ENCODE measurements at regions not wholly inside any gene's neighbourhood (a gene's known extent, or its start where the extent isn't known, plus 50 kb on each side); places are given as distances from the start of the nearest gene placed in this dataset.

DNA sequence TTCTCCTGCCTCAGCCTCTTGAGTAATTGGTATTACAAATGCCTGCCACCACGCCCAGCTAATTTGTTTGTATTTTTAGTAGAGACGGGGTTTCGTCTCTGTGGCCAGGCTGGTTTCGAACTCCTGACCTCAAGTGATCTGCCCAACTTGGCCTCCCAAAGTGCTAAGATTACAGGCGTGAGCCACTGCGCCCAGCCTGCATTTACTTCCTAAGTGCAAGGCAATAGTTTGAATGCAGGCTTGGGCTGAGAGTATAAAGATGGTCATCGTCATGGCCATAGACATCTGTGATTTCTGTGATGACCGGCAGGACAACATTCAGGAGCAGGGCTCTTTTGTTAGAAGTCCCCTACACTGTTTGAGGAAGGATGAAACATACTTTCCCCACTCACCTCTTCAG is 393.9 kb upstream of the SHH start:
- no peaks in the 10 kb centered on the region for H3K4me1 Mint-ChIP-seq

DNA sequence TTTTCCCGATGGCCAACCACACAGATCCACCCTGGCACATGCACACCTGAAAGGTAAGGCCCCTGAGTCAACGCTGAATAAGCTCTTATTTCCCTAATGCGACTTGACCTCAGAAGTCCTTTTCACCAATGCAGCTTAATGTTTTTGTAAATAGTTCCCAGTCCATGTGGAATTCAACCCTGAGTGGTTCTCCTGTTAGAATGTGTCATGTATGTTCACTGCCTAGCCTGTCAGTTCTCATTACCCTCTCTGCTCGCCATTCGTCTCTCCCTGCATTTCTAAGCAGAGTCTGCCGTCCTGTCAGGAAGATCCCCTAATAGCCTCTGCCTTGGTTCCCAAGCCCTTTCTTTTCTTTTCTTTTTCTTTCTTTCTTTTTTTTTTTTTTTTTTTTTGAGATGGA is 392.6 kb upstream of the SHH start:
- Mint-ChIP-seq H3K27ac (no peak overlapping the region), H3K4me3 (no peak overlapping the region), H3K4me1 (no peaks in the 10 kb centered on the region), H3K27me3 (peaks cover 3% of the 10 kb centered on the region), H3K9me3 (no peaks in the 10 kb centered on the region), H3K36me3 (ENCODE audit: low read depth) (no peaks in the 10 kb centered on the region)
- no peak for ATAC-seq (replicated peaks)

More for the DNA sequence above, 393.9 kb upstream of the SHH start:
- Mint-ChIP-seq H3K27me3 (no peaks in the 10 kb centered on the region), H3K9me3 (no peaks in the 10 kb centered on the region), H3K4me3 (no peak overlapping the region), H3K36me3 (ENCODE audit: low read depth) (no peaks in the 10 kb centered on the region), H3K27ac (no peak overlapping the region)
- ATAC-seq (replicated peaks): no peak

GRCh38 chr7:156203923-156204322 is 391.7 kb upstream of the SHH start:
- Mint-ChIP-seq H3K4me1 (no peaks in the 10 kb centered on the region), H3K27ac (no peak overlapping the region), H3K27me3 (peaks cover 3% of the 10 kb centered on the region), H3K36me3 (ENCODE audit: low read depth) (no peaks in the 10 kb centered on the region), H3K4me3 (no peak overlapping the region), H3K9me3 (no peaks in the 10 kb centered on the region)
- ATAC-seq (replicated peaks): no peak

GRCh38 chr7:156198277-156198676 is 386.0 kb upstream of the SHH start:
- H3K9me3 Mint-ChIP-seq: no peaks in the 10 kb centered on the region
- H3K36me3 Mint-ChIP-seq (ENCODE audit: low read depth): no peaks in the 10 kb centered on the region

GRCh38 chr7:156196649-156197048 is 384.4 kb upstream of the SHH start:
- no peak overlapping the region for H3K4me3 Mint-ChIP-seq
- no peaks in the 10 kb centered on the region for H3K4me1 Mint-ChIP-seq
- H3K27ac Mint-ChIP-seq: no peak overlapping the region
- H3K36me3 Mint-ChIP-seq (ENCODE audit: low read depth): no peaks in the 10 kb centered on the region
- H3K9me3 Mint-ChIP-seq: no peaks in the 10 kb centered on the region
- peaks cover 12% of the 10 kb centered on the region for H3K27me3 Mint-ChIP-seq
- no peak for ATAC-seq (replicated peaks)

More at GRCh38 chr7:156198277-156198676, 386.0 kb upstream of the SHH start:
- Mint-ChIP-seq H3K4me1 (no peaks in the 10 kb centered on the region), H3K27ac (no peak overlapping the region), H3K4me3 (no peak overlapping the region), H3K27me3 (peaks cover 8% of the 10 kb centered on the region)
- ATAC-seq (replicated peaks): no peak

DNA sequence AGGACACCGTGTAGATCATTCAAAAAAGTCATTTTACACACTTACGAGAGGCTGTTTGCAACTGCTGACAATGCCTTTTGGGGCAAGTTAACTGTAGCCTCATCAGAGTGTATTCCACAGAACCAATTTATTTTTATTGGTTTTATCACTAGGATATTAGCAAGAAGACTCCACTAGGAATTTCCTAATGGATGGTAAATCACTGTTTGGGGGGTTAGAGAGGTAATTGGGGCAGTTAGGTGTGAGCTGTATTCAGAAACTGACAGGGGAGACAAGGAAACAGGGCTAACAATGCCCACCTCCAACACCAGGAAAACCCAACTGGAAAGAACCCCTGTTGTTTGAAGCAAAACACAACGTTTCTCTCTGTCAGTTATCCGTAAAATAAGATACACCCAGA is 383.0 kb upstream of the SHH start:
- no peaks in the 10 kb centered on the region for H3K9me3 Mint-ChIP-seq
- no peaks in the 10 kb centered on the region for H3K4me1 Mint-ChIP-seq
- no peak overlapping the region for H3K4me3 Mint-ChIP-seq
- no peak for ATAC-seq (replicated peaks)
- no peaks in the 10 kb centered on the region for H3K36me3 Mint-ChIP-seq (ENCODE audit: low read depth)
- H3K27ac Mint-ChIP-seq: no peak overlapping the region
- peaks cover 11% of the 10 kb centered on the region for H3K27me3 Mint-ChIP-seq

DNA sequence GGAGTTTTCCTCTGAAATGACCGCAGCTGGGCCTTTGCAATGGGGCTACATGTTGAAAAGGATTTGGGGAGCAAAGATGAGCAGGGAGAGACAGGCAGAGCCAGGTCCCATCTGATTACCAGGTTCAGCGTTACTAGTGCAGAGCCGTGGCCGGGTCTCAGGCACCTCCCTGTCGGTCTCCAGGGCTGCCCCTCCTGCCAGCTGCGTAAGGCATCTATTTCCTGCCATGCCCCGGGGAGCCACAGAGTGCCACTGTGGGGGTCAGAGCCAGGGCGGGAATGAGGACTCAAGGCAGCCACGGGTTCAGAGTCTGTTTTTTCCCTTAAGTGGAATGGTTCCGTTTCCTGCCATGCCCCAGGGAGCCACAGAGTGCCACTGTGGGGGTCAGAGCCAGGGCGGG is 382.6 kb upstream of the SHH start:
- no peaks in the 10 kb centered on the region for H3K36me3 Mint-ChIP-seq (ENCODE audit: low read depth)

DNA sequence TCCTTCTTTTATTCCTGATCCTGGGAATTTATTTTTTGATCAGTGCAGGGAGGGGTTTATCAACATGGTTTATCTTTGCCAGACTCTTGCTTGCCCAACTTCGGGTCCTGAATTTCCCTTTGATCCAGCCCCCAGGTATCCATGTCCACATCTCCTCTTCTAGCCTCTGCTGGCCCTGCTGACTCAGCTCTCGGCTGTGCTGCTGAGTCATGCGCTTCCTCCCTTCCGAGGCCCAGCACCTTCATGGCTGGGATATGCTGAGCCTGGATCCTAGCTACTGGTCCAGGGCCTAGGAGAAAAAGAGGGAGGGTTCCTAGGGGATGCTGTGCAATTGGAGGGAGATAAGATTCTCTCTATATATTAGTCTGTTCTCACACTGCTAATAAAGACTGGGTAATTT is 380.7 kb upstream of the SHH start:
- Mint-ChIP-seq H3K36me3 (ENCODE audit: low read depth) (no peaks in the 10 kb centered on the region), H3K27ac (no peak overlapping the region), H3K9me3 (no peaks in the 10 kb centered on the region), H3K27me3 (peaks cover 9% of the 10 kb centered on the region), H3K4me3 (no peak overlapping the region), H3K4me1 (no peaks in the 10 kb centered on the region)
- ATAC-seq (replicated peaks): no peak

More for the DNA sequence above, 382.6 kb upstream of the SHH start:
- no peaks in the 10 kb centered on the region for H3K4me1 Mint-ChIP-seq
- ATAC-seq (replicated peaks): no peak
- H3K4me3 Mint-ChIP-seq: no peak overlapping the region
- no peaks in the 10 kb centered on the region for H3K9me3 Mint-ChIP-seq
- H3K27me3 Mint-ChIP-seq: peaks cover 9% of the 10 kb centered on the region
- H3K27ac Mint-ChIP-seq: no peak overlapping the region

GRCh38 chr7:156191090-156191489 is 378.8 kb upstream of the SHH start:
- peaks cover 6% of the 10 kb centered on the region for H3K9me3 Mint-ChIP-seq
- no peaks in the 10 kb centered on the region for H3K36me3 Mint-ChIP-seq (ENCODE audit: low read depth)
- H3K27ac Mint-ChIP-seq: no peak overlapping the region
- H3K4me3 Mint-ChIP-seq: no peak overlapping the region
- no peaks in the 10 kb centered on the region for H3K4me1 Mint-ChIP-seq
- no peak for ATAC-seq (replicated peaks)
- peaks cover 11% of the 10 kb centered on the region for H3K27me3 Mint-ChIP-seq

DNA sequence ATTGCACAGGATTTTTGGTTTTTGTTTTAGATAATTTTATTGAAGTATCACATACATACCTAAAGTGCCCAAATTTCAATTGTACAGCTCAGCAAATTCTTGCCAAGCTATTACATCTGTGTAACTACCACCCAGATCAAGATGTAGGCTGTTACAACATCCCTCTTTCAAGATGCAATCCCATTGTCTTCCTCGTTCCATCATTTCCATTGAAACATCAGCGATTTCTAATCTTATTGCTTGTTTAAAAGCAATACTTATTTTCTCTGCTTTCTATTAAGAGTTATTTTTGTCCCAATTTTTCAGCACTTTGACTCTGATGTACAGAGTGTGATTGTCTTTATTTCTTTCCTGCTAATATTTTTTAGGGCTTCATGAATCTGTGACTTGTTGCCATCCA is 372.8 kb upstream of the SHH start:
- Mint-ChIP-seq H3K36me3 (ENCODE audit: low read depth) (no peaks in the 10 kb centered on the region), H3K27ac (no peak overlapping the region), H3K9me3 (peaks cover 15% of the 10 kb centered on the region), H3K4me3 (no peak overlapping the region), H3K4me1 (no peaks in the 10 kb centered on the region), H3K27me3 (peaks cover 14% of the 10 kb centered on the region)
- no peak for ATAC-seq (replicated peaks)

- Mint-ChIP-seq H3K4me3 (no peak overlapping the region), H3K27me3 (peaks cover 16% of the 10 kb centered on the region), H3K4me1 (no peaks in the 10 kb centered on the region), H3K36me3 (ENCODE audit: low read depth) (no peaks in the 10 kb centered on the region), H3K9me3 (peaks cover 15% of the 10 kb centered on the region), H3K27ac (no peak overlapping the region)
- ATAC-seq (replicated peaks): no peak
These were observed 371.9 kb upstream of the SHH start for GRCh38 chr7:156184164-156184563.

GRCh38 chr7:156180451-156181229 is 368.4 kb upstream of the SHH start:
- no peak for ATAC-seq (replicated peaks)
- Mint-ChIP-seq H3K27me3 (peaks cover 12% of the 10 kb centered on the region), H3K9me3 (peaks cover 6% of the 10 kb centered on the region), H3K36me3 (ENCODE audit: low read depth) (no peaks in the 10 kb centered on the region), H3K27ac (no peak overlapping the region), H3K4me3 (no peak overlapping the region), H3K4me1 (no peaks in the 10 kb centered on the region)

GRCh38 chr7:156179872-156180390 is 367.7 kb upstream of the SHH start:
- Mint-ChIP-seq H3K27me3 (peaks cover 8% of the 10 kb centered on the region), H3K9me3 (no peaks in the 10 kb centered on the region)

DNA sequence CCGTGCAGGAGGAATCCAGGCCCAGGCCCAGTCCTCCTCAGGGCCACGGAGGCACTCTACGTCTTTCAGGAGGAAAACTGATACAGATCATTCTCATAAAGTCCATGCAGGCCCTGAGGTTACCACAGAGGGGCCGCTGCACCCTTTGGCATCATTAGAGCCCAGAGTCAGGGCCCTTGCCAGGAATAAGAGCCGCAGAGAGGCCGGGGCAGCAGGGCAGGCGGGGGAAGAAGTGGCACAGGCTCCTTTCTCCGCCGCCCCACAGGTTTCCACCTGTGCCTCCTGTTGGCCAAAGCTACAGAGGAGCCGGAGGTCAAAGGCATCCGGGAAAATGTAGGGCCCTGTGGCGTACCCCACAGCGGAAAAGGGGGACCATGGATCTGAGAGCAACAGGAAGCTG is 366.6 kb upstream of the SHH start:
- Mint-ChIP-seq H3K9me3 (no peaks in the 10 kb centered on the region), H3K4me1 (no peaks in the 10 kb centered on the region), H3K36me3 (ENCODE audit: low read depth) (no peaks in the 10 kb centered on the region), H3K27ac (no peak overlapping the region), H3K4me3 (no peak overlapping the region), H3K27me3 (peaks cover 8% of the 10 kb centered on the region)
- ATAC-seq (replicated peaks): no peak

More at GRCh38 chr7:156179872-156180390, 367.7 kb upstream of the SHH start:
- no peaks in the 10 kb centered on the region for H3K4me1 Mint-ChIP-seq
- H3K4me3 Mint-ChIP-seq: no peak overlapping the region
- H3K36me3 Mint-ChIP-seq (ENCODE audit: low read depth): no peaks in the 10 kb centered on the region
- no peak for ATAC-seq (replicated peaks)
- no peak overlapping the region for H3K27ac Mint-ChIP-seq

DNA sequence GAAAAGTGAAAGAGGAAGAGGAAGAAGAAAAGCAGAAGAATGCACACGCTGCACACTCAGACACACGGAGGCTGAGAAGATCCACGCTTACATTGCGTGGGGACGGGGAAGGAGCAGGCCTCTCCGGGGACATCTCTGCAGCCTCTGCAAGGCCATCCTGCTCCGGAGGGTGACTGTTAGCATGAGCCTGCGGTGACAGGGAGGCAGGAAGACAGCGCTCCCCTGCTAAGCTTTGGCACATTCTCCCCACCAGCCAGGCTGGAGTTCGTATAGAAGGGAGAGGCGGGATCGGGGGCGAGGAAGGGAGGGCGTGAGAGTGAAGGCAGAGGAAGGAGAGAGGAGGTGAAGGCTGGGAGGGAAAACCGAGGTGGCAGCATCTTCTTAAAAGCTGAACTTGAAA is 366.0 kb upstream of the SHH start:
- H3K9me3 Mint-ChIP-seq: no peaks in the 10 kb centered on the region
- no peaks in the 10 kb centered on the region for H3K4me1 Mint-ChIP-seq
- no peak for ATAC-seq (replicated peaks)
- H3K36me3 Mint-ChIP-seq (ENCODE audit: low read depth): no peaks in the 10 kb centered on the region
- no peak overlapping the region for H3K27ac Mint-ChIP-seq
- H3K4me3 Mint-ChIP-seq: no peak overlapping the region
- peaks cover 8% of the 10 kb centered on the region for H3K27me3 Mint-ChIP-seq

Measured in activated T-helper 17 cell treated with anti-CD3 and anti-CD28 coated beads, Interleukin-2, amount 50 U/mL, for 72 hours (primary cell).